HEK293 (cell line): ENCODE measurements at regions not wholly inside any gene's neighbourhood (a gene's known extent, or its start where the extent isn't known, plus 50 kb on each side); places are given as distances from the start of the nearest gene placed in this dataset.

Source experiments
- CTCF ChIA-PET: fragments of 350-600 bp; formaldehyde crosslinking; extraction: SDS; loops from one replicate; lab custom pipeline; 2021; ENCODE audit warnings: antibody characterized with exemption; lab: Yijun Ruan, JAX
- POLR2A ChIA-PET: fragments of 300-600 bp; formaldehyde crosslinking; extraction: SDS; loops from one replicate; lab custom pipeline; 2020; ENCODE audit warnings: antibody characterized with exemption, inconsistent platforms; lab: Yijun Ruan, JAX
- H3K27ac ChIP-seq: fragments of 200-500 bp; sonication (Bioruptor generic); 2 replicates; pipeline ENCODE4 v1.5.1; 2014; ENCODE audit warnings: low read depth, low read length, control low read depth, inconsistent platforms; ENCODE audit errors: extremely low read depth
- H3K36me3 ChIP-seq, 2 experiments: fragments of 200-500 bp in 1 of 2; sonication (Bioruptor generic) in 1 of 2; 1 replicate in 1 of 2; 2 replicates in 1 of 2; pipeline ENCODE4 v1.5.1; 2014 to 2017; ENCODE audit warnings: inconsistent platforms in 2 of 2, low read length in 2 of 2; ENCODE audit not compliant: control insufficient read depth in 2 of 2, insufficient read depth in 1 of 2
- H3K4me1 ChIP-seq: fragments of 200-500 bp; sonication (Bioruptor generic); 2 replicates; pipeline ENCODE4 v1.5.1; 2014; ENCODE audit warnings: mild to moderate bottlenecking, low read length, inconsistent platforms; ENCODE audit not compliant: control insufficient read depth, insufficient read depth
- H3K4me3 ChIP-seq: 2 replicates; pipeline ENCODE4 v1.5.1; 2011; ENCODE audit warnings: low read depth, mild to moderate bottlenecking, control low read depth, low read length, moderate library complexity
- H3K9me3 ChIP-seq: fragments of 200-500 bp; sonication (Bioruptor generic); 2 replicates; pipeline ENCODE4 v1.5.1; 2014; ENCODE audit warnings: low read depth, low read length, inconsistent platforms; ENCODE audit not compliant: control insufficient read depth, insufficient read depth
- BCL11B ChIP-seq: fragments of 450-650 bp; formaldehyde crosslinking; IDR thresholded peaks from 2 replicates; pipeline ENCODE4 v1.5.1; 2016; ENCODE audit warnings: low read depth, missing biosample characterization, missing genetic modification characterization
- GLI4 ChIP-seq: fragments of 450-650 bp; formaldehyde crosslinking; IDR thresholded peaks from 2 replicates; pipeline ENCODE4 v1.5.1; 2016; ENCODE audit warnings: missing biosample characterization, missing genetic modification characterization
- HOXA7 ChIP-seq: sonication (generic); formaldehyde crosslinking; IDR thresholded peaks from 2 replicates; pipeline ENCODE4 v1.8.1; 2022; ENCODE audit warnings: missing genetic modification reagents, borderline replicate concordance
- HOXD13 ChIP-seq: sonication (generic); formaldehyde crosslinking; IDR thresholded peaks from 2 replicates; pipeline ENCODE4 v1.8.0; 2022; ENCODE audit warnings: missing genetic modification reagents, borderline replicate concordance
- KLF8 ChIP-seq: fragments of 450-650 bp; formaldehyde crosslinking; IDR thresholded peaks from 2 replicates; pipeline ENCODE4 v1.5.1; 2016; ENCODE audit warnings: missing biosample characterization, missing genetic modification characterization
- PRDM2 ChIP-seq: fragments of 450-650 bp; formaldehyde crosslinking; IDR thresholded peaks from 2 replicates; pipeline ENCODE4 v1.5.1; 2016; ENCODE audit warnings: missing biosample characterization, missing genetic modification characterization, borderline replicate concordance
- TCF7L2 ChIP-seq: IDR thresholded peaks from 2 replicates; pipeline ENCODE4 v1.6.1; 2011; ENCODE audit warnings: low read depth, mild to moderate bottlenecking, inconsistent platforms, low read length, moderate library complexity, borderline replicate concordance
- YY1 ChIP-seq: fragments of 450-650 bp; formaldehyde crosslinking; IDR thresholded peaks from 2 replicates; pipeline ENCODE4 v1.5.1; 2018; ENCODE audit warnings: missing biosample characterization, missing genetic modification characterization
- ZBTB11 ChIP-seq: fragments of 450-650 bp; formaldehyde crosslinking; conservative IDR thresholded peaks from 2 replicates; pipeline ENCODE4 v1.5.1; 2016; ENCODE audit warnings: low read depth, missing biosample characterization, missing genetic modification characterization
- ZBTB20 ChIP-seq: fragments of 450-650 bp; formaldehyde crosslinking; IDR thresholded peaks from 2 replicates; pipeline ENCODE4 v1.5.1; 2016; ENCODE audit warnings: missing biosample characterization, missing genetic modification characterization
- ZNF155 ChIP-seq: fragments of 450-650 bp; formaldehyde crosslinking; IDR thresholded peaks from 2 replicates; pipeline ENCODE4 v1.5.1; 2016; ENCODE audit warnings: missing biosample characterization, missing genetic modification characterization
- ZNF16 ChIP-seq: fragments of 450-650 bp; formaldehyde crosslinking; IDR thresholded peaks from 2 replicates; pipeline ENCODE4 v1.5.1; 2016; ENCODE audit warnings: low read depth, missing biosample characterization, missing genetic modification characterization
- ZNF175 ChIP-seq: fragments of 450-650 bp; formaldehyde crosslinking; IDR thresholded peaks from 2 replicates; pipeline ENCODE4 v1.5.1; 2016; ENCODE audit warnings: missing biosample characterization, missing genetic modification characterization
- ZNF488 ChIP-seq: fragments of 450-650 bp; formaldehyde crosslinking; IDR thresholded peaks from 2 replicates; pipeline ENCODE4 v1.5.1; 2016; ENCODE audit warnings: missing biosample characterization, missing genetic modification characterization
- ZNF548 ChIP-seq: fragments of 450-650 bp; formaldehyde crosslinking; IDR thresholded peaks from 2 replicates; pipeline ENCODE4 v1.5.1; 2016; ENCODE audit warnings: missing biosample characterization, missing genetic modification characterization
- ZNF558 ChIP-seq: fragments of 450-650 bp; formaldehyde crosslinking; IDR thresholded peaks from 2 replicates; pipeline ENCODE4 v1.5.1; 2016; ENCODE audit warnings: missing biosample characterization, missing genetic modification characterization
- ZNF626 ChIP-seq: fragments of 450-650 bp; sonication (Bioruptor Pico); formaldehyde crosslinking; IDR thresholded peaks from 2 replicates; pipeline ENCODE4 v1.5.1; 2018; ENCODE audit warnings: missing biosample characterization, missing genetic modification characterization, inconsistent platforms
- ZNF791 ChIP-seq: fragments of 450-650 bp; formaldehyde crosslinking; IDR thresholded peaks from 2 replicates; pipeline ENCODE4 v1.5.1; 2016; ENCODE audit warnings: missing biosample characterization, missing genetic modification characterization
- TF ChIP-seq, protein P1 (sequence below): fragments of 450-650 bp; formaldehyde crosslinking; IDR thresholded peaks from 2 replicates; pipeline ENCODE4 v1.5.1; 2017; ENCODE audit warnings: missing biosample characterization, missing genetic modification characterization
- TF ChIP-seq, protein P2 (sequence below): fragments of 450-650 bp; formaldehyde crosslinking; IDR thresholded peaks from 2 replicates; pipeline ENCODE4 v1.5.1; 2016; ENCODE audit warnings: missing biosample characterization, missing genetic modification characterization
- TF ChIP-seq, protein P3 (sequence below): fragments of 450-650 bp; formaldehyde crosslinking; IDR thresholded peaks from 2 replicates; pipeline ENCODE4 v1.5.1; 2016; ENCODE audit warnings: missing biosample characterization, missing genetic modification characterization

GRCh38 chr4:27703771-27704170 lies 843.1 kb downstream of the STIM2 start (continued):
- TF ChIP-seq, protein P1, sequence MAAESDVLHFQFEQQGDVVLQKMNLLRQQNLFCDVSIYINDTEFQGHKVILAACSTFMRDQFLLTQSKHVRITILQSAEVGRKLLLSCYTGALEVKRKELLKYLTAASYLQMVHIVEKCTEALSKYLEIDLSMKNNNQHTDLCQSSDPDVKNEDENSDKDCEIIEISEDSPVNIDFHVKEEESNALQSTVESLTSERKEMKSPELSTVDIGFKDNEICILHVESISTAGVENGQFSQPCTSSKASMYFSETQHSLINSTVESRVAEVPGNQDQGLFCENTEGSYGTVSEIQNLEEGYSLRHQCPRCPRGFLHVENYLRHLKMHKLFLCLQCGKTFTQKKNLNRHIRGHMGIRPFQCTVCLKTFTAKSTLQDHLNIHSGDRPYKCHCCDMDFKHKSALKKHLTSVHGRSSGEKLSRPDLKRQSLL (tag by site-specific recombination) = no peak
- TF ChIP-seq ZBTB11 (no peak), ZNF155 (no peak), BCL11B (tag by site-specific recombination) (no peak), ZNF626 (tag by site-specific recombination) (no peak), TCF7L2 (no peak)
- TF ChIP-seq, protein P2, sequence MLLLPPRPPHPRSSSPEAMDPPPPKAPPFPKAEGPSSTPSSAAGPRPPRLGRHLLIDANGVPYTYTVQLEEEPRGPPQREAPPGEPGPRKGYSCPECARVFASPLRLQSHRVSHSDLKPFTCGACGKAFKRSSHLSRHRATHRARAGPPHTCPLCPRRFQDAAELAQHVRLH = no peak
- TF ChIP-seq, all 188 proteins: peak for 0

DNA sequence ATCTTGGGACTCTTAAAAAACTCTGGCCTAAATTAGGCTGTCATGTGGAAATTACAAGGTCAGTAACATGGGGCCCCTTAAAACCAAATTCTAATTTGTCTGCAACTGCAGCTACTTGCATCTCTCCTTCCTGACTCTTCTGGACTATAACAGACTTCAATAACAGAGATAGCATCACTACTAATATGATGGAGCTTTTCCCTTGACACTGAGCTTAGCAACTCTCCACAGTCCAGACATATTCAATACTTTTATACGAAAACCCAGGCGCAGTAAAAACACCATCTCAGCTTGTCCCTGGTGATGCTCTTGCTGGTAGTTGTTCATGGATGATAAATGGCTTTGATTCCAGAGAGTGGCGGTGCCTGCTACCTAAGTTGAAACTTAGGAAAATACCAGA lies 850.4 kb downstream of the STIM2 start:
- H3K9me3 ChIP-seq = no peaks in the 10 kb centered on the region
- ChIA-PET CTCF (no interaction called here), POLR2A (no interaction called here)
- H3K4me1 ChIP-seq = no peaks in the 10 kb centered on the region
- H3K4me3 ChIP-seq = no peak overlapping the region
- H3K27ac ChIP-seq = no peak overlapping the region
- no peaks in the 10 kb centered on the region for H3K36me3 ChIP-seq
- TF ChIP-seq ZNF791 (tag by site-specific recombination) = no peak
- no peak for TF ChIP-seq GLI4 (tag by site-specific recombination)
- TF ChIP-seq YY1 (tag by site-specific recombination) = no peak
- TF ChIP-seq ZNF558 (tag by site-specific recombination) = no peak
- no peak for TF ChIP-seq ZNF488 (tag by site-specific recombination)
- TF ChIP-seq, protein P3, sequence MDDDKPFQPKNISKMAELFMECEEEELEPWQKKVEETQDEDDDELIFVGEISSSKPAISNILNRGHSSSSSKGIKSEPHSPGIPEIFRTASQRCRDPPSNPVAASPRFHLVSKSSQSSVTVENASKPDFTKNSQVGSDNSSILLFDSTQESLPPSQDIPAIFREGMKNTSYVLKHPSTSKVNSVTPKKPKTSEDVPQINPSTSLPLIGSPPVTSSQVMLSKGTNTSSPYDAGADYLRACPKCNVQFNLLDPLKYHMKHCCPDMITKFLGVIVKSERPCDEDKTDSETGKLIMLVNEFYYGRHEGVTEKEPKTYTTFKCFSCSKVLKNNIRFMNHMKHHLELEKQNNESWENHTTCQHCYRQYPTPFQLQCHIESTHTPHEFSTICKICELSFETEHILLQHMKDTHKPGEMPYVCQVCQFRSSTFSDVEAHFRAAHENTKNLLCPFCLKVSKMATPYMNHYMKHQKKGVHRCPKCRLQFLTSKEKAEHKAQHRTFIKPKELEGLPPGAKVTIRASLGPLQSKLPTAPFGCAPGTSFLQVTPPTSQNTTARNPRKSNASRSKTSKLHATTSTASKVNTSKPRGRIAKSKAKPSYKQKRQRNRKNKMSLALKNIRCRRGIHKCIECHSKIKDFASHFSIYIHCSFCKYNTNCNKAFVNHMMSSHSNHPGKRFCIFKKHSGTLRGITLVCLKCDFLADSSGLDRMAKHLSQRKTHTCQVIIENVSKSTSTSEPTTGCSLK (tag by site-specific recombination) = no peak

DNA sequence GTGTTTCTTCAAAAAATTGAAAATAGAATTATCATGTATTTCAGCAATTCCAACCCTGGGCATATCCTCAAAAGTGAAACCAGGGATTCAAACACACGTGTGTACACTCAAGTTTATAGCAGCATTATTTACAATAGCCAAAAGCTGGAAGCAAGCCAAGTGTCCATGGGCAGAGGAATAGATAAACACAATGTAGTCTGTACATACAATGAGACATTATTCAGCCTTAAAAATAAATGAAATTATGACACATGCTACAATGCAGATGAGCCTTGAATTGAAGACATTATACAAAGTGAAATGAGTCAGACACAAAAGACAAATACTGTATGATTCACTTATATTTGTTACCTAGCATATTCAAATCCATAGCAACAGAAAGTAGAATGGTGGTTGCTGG lies 853.4 kb downstream of the STIM2 start:
- H3K4me1 ChIP-seq = no peaks in the 10 kb centered on the region
- POLR2A ChIA-PET = no interaction called here
- CTCF ChIA-PET = no interaction called here
- no peaks in the 10 kb centered on the region for H3K9me3 ChIP-seq
- no peaks in the 10 kb centered on the region for H3K36me3 ChIP-seq
- no peak overlapping the region for H3K4me3 ChIP-seq
- H3K27ac ChIP-seq = no peak overlapping the region
- TF ChIP-seq ZBTB20 (tag by site-specific recombination) (no peak), KLF8 (tag by site-specific recombination) (no peak), ZNF548 (tag by site-specific recombination) (no peak), ZNF175 (tag by site-specific recombination) (no peak), HOXD13 (CRISPR knock-in tag) (no peak), HOXA7 (CRISPR knock-in tag) (no peak), ZNF16 (tag by site-specific recombination) (no peak), PRDM2 (no peak)
